ENCODE measurements at regions not wholly inside any gene's neighbourhood (a gene's known extent, or its start where the extent isn't known, plus 50 kb on each side); places are given as distances from the start of the nearest gene placed in this dataset.

DNA sequence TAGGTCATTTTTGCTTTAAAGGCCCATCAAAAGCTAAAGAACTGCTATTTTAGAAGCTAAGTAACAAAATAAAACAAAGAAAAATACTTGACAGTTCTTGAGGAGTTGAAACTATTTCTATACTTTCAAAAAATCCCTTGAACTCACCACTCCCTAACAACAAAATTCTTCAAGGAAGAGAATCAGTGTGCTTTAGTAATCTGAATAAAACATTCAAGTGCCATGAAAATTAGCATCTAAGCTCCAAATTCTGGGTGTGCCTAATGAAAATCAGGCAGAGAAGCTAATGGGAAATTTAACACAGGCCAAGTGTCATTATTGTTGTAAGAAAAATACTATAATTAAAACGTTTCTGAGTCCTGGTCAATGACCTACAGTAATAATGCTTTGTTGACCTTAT is 456.3 kb downstream of the ZEB2 start:
- H3K9ac ChIP-seq (ENCODE audit: low read length), result no peak overlapping the region
- no peak overlapping the region for H3K4me3 ChIP-seq (ENCODE audit: low read length)
- no peaks in the 10 kb centered on the region for H3K9me3 ChIP-seq (ENCODE audit: low read length)
- TF ChIP-seq, protein P1, sequence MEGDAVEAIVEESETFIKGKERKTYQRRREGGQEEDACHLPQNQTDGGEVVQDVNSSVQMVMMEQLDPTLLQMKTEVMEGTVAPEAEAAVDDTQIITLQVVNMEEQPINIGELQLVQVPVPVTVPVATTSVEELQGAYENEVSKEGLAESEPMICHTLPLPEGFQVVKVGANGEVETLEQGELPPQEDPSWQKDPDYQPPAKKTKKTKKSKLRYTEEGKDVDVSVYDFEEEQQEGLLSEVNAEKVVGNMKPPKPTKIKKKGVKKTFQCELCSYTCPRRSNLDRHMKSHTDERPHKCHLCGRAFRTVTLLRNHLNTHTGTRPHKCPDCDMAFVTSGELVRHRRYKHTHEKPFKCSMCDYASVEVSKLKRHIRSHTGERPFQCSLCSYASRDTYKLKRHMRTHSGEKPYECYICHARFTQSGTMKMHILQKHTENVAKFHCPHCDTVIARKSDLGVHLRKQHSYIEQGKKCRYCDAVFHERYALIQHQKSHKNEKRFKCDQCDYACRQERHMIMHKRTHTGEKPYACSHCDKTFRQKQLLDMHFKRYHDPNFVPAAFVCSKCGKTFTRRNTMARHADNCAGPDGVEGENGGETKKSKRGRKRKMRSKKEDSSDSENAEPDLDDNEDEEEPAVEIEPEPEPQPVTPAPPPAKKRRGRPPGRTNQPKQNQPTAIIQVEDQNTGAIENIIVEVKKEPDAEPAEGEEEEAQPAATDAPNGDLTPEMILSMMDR (conservative IDR thresholded peaks at IDR 0.05; ENCODE audit: low read depth, low read length), result no peak
- TF ChIP-seq EZH2phosphoT487 (IDR thresholded peaks at IDR 0.05; ENCODE audit: borderline replicate concordance, low read length), result no peak
- no peak for TF ChIP-seq EZH2 (IDR thresholded peaks at IDR 0.05; ENCODE audit: low read length, unreplicated experiment)
- no peak for ATAC-seq
- BruUV-seq (replicated peaks), result no TSS peak
- intact Hi-C loops (cut with micrococcal nuclease), result loop anchor here (10.0 kb wide), 1 partner anchor 379 kb away; no protein-coding TSS in a partner anchor
- H3K4me1 ChIP-seq (ENCODE audit: insufficient read depth, low read length), result no peaks in the 10 kb centered on the region
- no peak overlapping the region for H3K27ac ChIP-seq (ENCODE audit: low read length)
- no peaks in the 10 kb centered on the region for H4K20me1 ChIP-seq (ENCODE audit: low read length)
- CTCF ChIA-PET, result no interaction called here
- DNase-seq, result no peak
- H3K27me3 ChIP-seq (ENCODE audit: low read length), result no peaks in the 10 kb centered on the region
- POLR2A ChIA-PET (ENCODE audit: unreplicated experiment), result no interaction called here
- H2AFZ ChIP-seq (ENCODE audit: low read length), result no peak overlapping the region
- no peaks in the 10 kb centered on the region for H3K9me2 ChIP-seq (replicated peaks; ENCODE audit: low read length)
- H3K79me2 ChIP-seq (ENCODE audit: low read length), result no peaks in the 10 kb centered on the region
- no peaks in the 10 kb centered on the region for H3F3A ChIP-seq (ENCODE audit: low read length, unreplicated experiment)
- H3K36me3 ChIP-seq (ENCODE audit: low read depth, low read length), result no peaks in the 10 kb centered on the region
- H3K4me2 ChIP-seq (ENCODE audit: low read length), result no peak overlapping the region

DNA sequence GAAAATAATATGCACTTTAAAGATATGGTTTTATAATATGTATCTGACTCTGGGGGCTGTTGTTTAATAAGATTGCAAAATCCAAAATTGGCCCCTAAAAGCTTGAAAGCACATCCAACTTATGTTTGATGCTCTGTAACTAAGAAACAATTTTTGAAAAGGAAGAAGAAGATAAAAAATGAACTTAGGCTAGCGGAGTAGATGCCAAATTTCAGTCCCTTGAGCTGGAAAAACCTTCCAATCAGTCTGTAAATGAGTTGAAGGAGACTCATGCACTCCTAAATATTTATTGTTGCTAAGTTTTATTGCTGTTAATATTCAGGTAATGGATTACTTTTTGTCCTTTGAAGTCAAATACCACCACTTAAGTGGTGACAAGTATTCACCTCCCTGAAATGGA is 465.0 kb downstream of the ZEB2 start:
- Histone ChIP-seq H4K20me1 (ENCODE audit: low read length) (no peaks in the 10 kb centered on the region), H3K9me2 (replicated peaks; ENCODE audit: low read length) (no peaks in the 10 kb centered on the region), H3K27ac (ENCODE audit: low read length) (no peak overlapping the region), H3K9me3 (ENCODE audit: low read length) (no peaks in the 10 kb centered on the region), H3K4me2 (ENCODE audit: low read length) (no peak overlapping the region), H3K4me3 (ENCODE audit: low read length) (no peak overlapping the region), H3K27me3 (ENCODE audit: low read length) (no peaks in the 10 kb centered on the region), H3F3A (ENCODE audit: low read length, unreplicated experiment) (no peaks in the 10 kb centered on the region), H3K4me1 (ENCODE audit: insufficient read depth, low read length) (no peaks in the 10 kb centered on the region), H3K9ac (ENCODE audit: low read length) (no peak overlapping the region), H3K36me3 (ENCODE audit: low read depth, low read length) (no peaks in the 10 kb centered on the region), H2AFZ (ENCODE audit: low read length) (no peak overlapping the region), H3K79me2 (ENCODE audit: low read length) (no peaks in the 10 kb centered on the region)
- ChIA-PET POLR2A (ENCODE audit: unreplicated experiment) (no interaction called here), CTCF (no interaction called here)
- no peak for TF ChIP-seq EZH2phosphoT487 (IDR thresholded peaks at IDR 0.05; ENCODE audit: borderline replicate concordance, low read length)
- TF ChIP-seq EZH2 (IDR thresholded peaks at IDR 0.05; ENCODE audit: low read length, unreplicated experiment), result no peak
- TF ChIP-seq, protein P1 (conservative IDR thresholded peaks at IDR 0.05; ENCODE audit: low read depth, low read length), result no peak
- BruUV-seq (replicated peaks), result no TSS peak
- ATAC-seq (no peak), DNase-seq (no peak)
- intact Hi-C loops (cut with micrococcal nuclease), result no loop called here

DNA sequence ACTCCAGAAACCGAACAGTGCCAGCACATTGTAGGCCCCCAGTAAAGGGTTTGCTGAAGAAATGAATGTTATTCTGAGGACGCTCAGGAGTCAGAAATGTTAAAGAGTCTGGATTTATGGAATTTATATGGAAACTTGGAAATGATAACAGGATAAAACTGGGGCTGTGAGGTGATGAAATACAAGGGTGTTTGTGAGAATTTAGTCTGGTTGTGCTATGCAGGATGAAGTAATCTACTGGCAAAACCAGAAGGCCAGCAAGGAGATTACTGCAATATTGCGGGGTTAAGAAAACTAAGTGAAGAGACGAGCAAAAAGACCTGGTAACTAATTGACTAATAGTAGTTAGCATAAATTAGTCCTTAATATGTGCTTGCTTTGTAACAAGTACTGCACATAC is 467.8 kb downstream of the ZEB2 start:
- H3K27ac ChIP-seq (ENCODE audit: low read length), result no peak overlapping the region
- H3K79me2 ChIP-seq (ENCODE audit: low read length), result no peaks in the 10 kb centered on the region
- ChIA-PET POLR2A (ENCODE audit: unreplicated experiment) (no interaction called here), CTCF (no interaction called here)
- no peaks in the 10 kb centered on the region for H3K4me1 ChIP-seq (ENCODE audit: insufficient read depth, low read length)
- intact Hi-C loops (cut with micrococcal nuclease), result no loop called here
- no peaks in the 10 kb centered on the region for H4K20me1 ChIP-seq (ENCODE audit: low read length)
- no peak overlapping the region for H3K4me3 ChIP-seq (ENCODE audit: low read length)
- H3K9me3 ChIP-seq (ENCODE audit: low read length), result no peaks in the 10 kb centered on the region
- H3K4me2 ChIP-seq (ENCODE audit: low read length), result no peak overlapping the region
- H3F3A ChIP-seq (ENCODE audit: low read length, unreplicated experiment), result no peaks in the 10 kb centered on the region
- no peak overlapping the region for H3K9ac ChIP-seq (ENCODE audit: low read length)
- no peaks in the 10 kb centered on the region for H3K9me2 ChIP-seq (replicated peaks; ENCODE audit: low read length)
- H3K36me3 ChIP-seq (ENCODE audit: low read depth, low read length), result no peaks in the 10 kb centered on the region
- H2AFZ ChIP-seq (ENCODE audit: low read length), result no peak overlapping the region
- no TSS peak for BruUV-seq (replicated peaks)
- TF ChIP-seq, protein P1 (conservative IDR thresholded peaks at IDR 0.05; ENCODE audit: low read depth, low read length), result no peak
- TF ChIP-seq EZH2phosphoT487 (IDR thresholded peaks at IDR 0.05; ENCODE audit: borderline replicate concordance, low read length) (no peak), EZH2 (IDR thresholded peaks at IDR 0.05; ENCODE audit: low read length, unreplicated experiment) (no peak)
- ATAC-seq (no peak), DNase-seq (no peak)
- H3K27me3 ChIP-seq (ENCODE audit: low read length), result no peaks in the 10 kb centered on the region

All from PC-3 (cell line).